Liver (tissue), 8 donors: ENCODE measurements at regions not wholly inside any gene's neighbourhood (a gene's known extent, or its start where the extent isn't known, plus 50 kb on each side); places are given as distances from the start of the nearest gene placed in this dataset.

Experiments
- DNase-seq: peaks from one replicate; pipeline ENCODE4 v3.0.0-alpha.2; 2017; ENCODE audit warnings: low spot score
- H3K27ac ChIP-seq, 2 donors: one replicate each; pipeline ENCODE4 v1.7.0; 2013; ENCODE audit warnings: inconsistent platforms in 2 of 2, low read length in 2 of 2, control low read depth in 1 of 2, low read depth in 1 of 2, mild to moderate bottlenecking in 1 of 2
- H3K27me3 ChIP-seq, 4 donors: one replicate each; pipeline versions ENCODE4 v1.6.1 to v1.7.0; 2013; ENCODE audit warnings: low read length in 3 of 4, inconsistent platforms in 1 of 4, mild to moderate bottlenecking in 1 of 4, moderate library complexity in 1 of 4; ENCODE audit not compliant: control insufficient read depth in 4 of 4, insufficient read depth in 4 of 4
- H3K36me3 ChIP-seq, 4 donors: one replicate each; pipeline versions ENCODE4 v1.6.1 to v1.7.0; 2013; ENCODE audit warnings: low read length in 3 of 4, mild to moderate bottlenecking in 3 of 4, low read depth in 1 of 4, moderate library complexity in 1 of 4; ENCODE audit not compliant: control insufficient read depth in 4 of 4, insufficient read depth in 3 of 4
- H3K4me1 ChIP-seq, 4 donors: one replicate each; pipeline versions ENCODE4 v1.6.1 to v1.7.0; 2013; ENCODE audit warnings: low read length in 3 of 4, mild to moderate bottlenecking in 3 of 4, moderate library complexity in 1 of 4; ENCODE audit not compliant: control insufficient read depth in 4 of 4, insufficient read depth in 4 of 4
- H3K4me3 ChIP-seq, 3 donors: one replicate each; pipeline versions ENCODE4 v1.6.1 to v1.7.0; 2013; ENCODE audit warnings: low read length in 3 of 3, control low read depth in 1 of 3, low read depth in 1 of 3, mild to moderate bottlenecking in 1 of 3
- H3K9ac ChIP-seq, 2 donors: one replicate each; pipeline ENCODE4 v1.7.0; 2013; ENCODE audit warnings: low read length in 2 of 2, mild to moderate bottlenecking in 2 of 2, moderate library complexity in 2 of 2, control low read depth in 1 of 2, low read depth in 1 of 2
- H3K9me3 ChIP-seq, 4 donors: one replicate each; pipeline versions ENCODE4 v1.6.1 to v1.7.0; 2013; ENCODE audit warnings: low read length in 3 of 4; ENCODE audit not compliant: control insufficient read depth in 4 of 4
- CTCF ChIP-seq: fragments of 150-350 bp; IDR thresholded peaks from 2 replicates; pipeline ENCODE4 v1.5.1; 2017; ENCODE audit warnings: improper control_type of control experiment, low read depth, low read length; ENCODE audit not compliant: missing input control
- EGR1 ChIP-seq, 2 donors: IDR thresholded peaks; 2 replicates each; pipeline ENCODE4 v1.6.1; 2016 to 2018; ENCODE audit warnings: antibody characterized with exemption in 2 of 2, low read depth in 2 of 2
- FOXA1 ChIP-seq: IDR thresholded peaks from 2 replicates; pipeline ENCODE4 v1.6.1; 2016; ENCODE audit warnings: antibody characterized with exemption
- FOXA2 ChIP-seq: IDR thresholded peaks from 2 replicates; pipeline ENCODE4 v1.6.1; 2016; ENCODE audit warnings: antibody characterized with exemption
- GABPA ChIP-seq, 2 donors: IDR thresholded peaks in 1 of 2; conservative IDR thresholded peaks in 1 of 2; 2 replicates each; pipeline ENCODE4 v1.6.1; 2016; ENCODE audit warnings: antibody characterized with exemption in 2 of 2, mild to moderate bottlenecking in 1 of 2, moderate library complexity in 1 of 2
- HNF4A ChIP-seq, 2 donors: conservative IDR thresholded peaks; 2 replicates each; pipeline ENCODE4 v1.6.1; 2016; ENCODE audit warnings: antibody characterized with exemption in 2 of 2, mild to moderate bottlenecking in 2 of 2
- HNF4G ChIP-seq: IDR thresholded peaks from 2 replicates; pipeline ENCODE4 v1.6.1; 2016; ENCODE audit warnings: antibody characterized with exemption
- JUND ChIP-seq, 2 donors: IDR thresholded peaks; 2 replicates each; pipeline ENCODE4 v1.6.1; 2016; ENCODE audit warnings: antibody characterized with exemption in 2 of 2
- NR2F2 ChIP-seq: IDR thresholded peaks from 2 replicates; pipeline ENCODE4 v1.6.1; 2016; ENCODE audit warnings: antibody characterized with exemption
- RAD21 ChIP-seq, 2 donors: IDR thresholded peaks; 2 replicates each; pipeline ENCODE4 v1.6.1; 2016; ENCODE audit warnings: antibody characterized with exemption in 2 of 2, mild to moderate bottlenecking in 2 of 2
- RXRA ChIP-seq, 2 donors: IDR thresholded peaks; 2 replicates each; pipeline ENCODE4 v1.6.1; 2017 to 2018; ENCODE audit warnings: antibody characterized with exemption in 2 of 2, mild to moderate bottlenecking in 1 of 2
- SP1 ChIP-seq: IDR thresholded peaks from 2 replicates; pipeline ENCODE4 v1.6.1; 2018; ENCODE audit warnings: antibody characterized with exemption, mild to moderate bottlenecking
- TAF1 ChIP-seq: conservative IDR thresholded peaks from 2 replicates; pipeline ENCODE4 v1.6.1; 2016; ENCODE audit warnings: antibody characterized with exemption, mild to moderate bottlenecking
- YY1 ChIP-seq: IDR thresholded peaks from 2 replicates; pipeline ENCODE4 v1.6.1; 2016; ENCODE audit warnings: antibody characterized with exemption, mild to moderate bottlenecking
- ZBTB33 ChIP-seq: IDR thresholded peaks from 2 replicates; pipeline ENCODE4 v1.6.1; 2016; ENCODE audit warnings: antibody characterized with exemption
- WGBS: extraction: QIAGEN DNeasy Blood & Tissue Kit; methylation state at CpG from one replicate; pipeline ENCODE4 v1.1.7; 2013; 5-methylcytosine and 5-hydroxymethylcytosine counted together
- TF ChIP-seq, protein P1 (sequence below): IDR thresholded peaks from 2 replicates; pipeline ENCODE4 v1.6.1; 2016; ENCODE audit warnings: antibody characterized with exemption
- TF ChIP-seq, protein P2 (sequence below): IDR thresholded peaks from 2 replicates; pipeline ENCODE4 v1.6.1; 2016; ENCODE audit warnings: antibody characterized with exemption
- TF ChIP-seq, protein P3 (sequence below): IDR thresholded peaks from 2 replicates; pipeline ENCODE4 v1.6.1; 2016; ENCODE audit warnings: antibody characterized with exemption, mild to moderate bottlenecking
- donor health status: healthy.
- donor health status: healthy.
- donor health status: healthy.
- donor health status: healthy.
- donor health status: healthy.

GRCh38 chr10:124307591-124307990 lies 111.1 kb downstream of the OAT start:
- Histone ChIP-seq H3K27me3 (no peaks in the 10 kb centered on the region), H3K9me3 (no peaks in the 10 kb centered on the region), H3K9ac (no peak overlapping the region), H3K4me3 (no peak overlapping the region), H3K4me1 (no peaks in the 10 kb centered on the region), H3K27ac (no peak overlapping the region), H3K36me3 (no peaks in the 10 kb centered on the region)
- 87% methylated on average over 17 of the region's 17 CpGs for WGBS
- TF ChIP-seq RXRA (IDR thresholded peaks at IDR 0.05), result no peak
- no peak for TF ChIP-seq RAD21 (IDR thresholded peaks at IDR 0.05)
- TF ChIP-seq FOXA1, result no peak
- TF ChIP-seq, protein P1, sequence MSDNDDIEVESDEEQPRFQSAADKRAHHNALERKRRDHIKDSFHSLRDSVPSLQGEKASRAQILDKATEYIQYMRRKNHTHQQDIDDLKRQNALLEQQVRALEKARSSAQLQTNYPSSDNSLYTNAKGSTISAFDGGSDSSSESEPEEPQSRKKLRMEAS, result no peak
- no peak for TF ChIP-seq EGR1 (IDR thresholded peaks at IDR 0.05; ENCODE audit: low read depth in 2 of 2)
- TF ChIP-seq YY1, result no peak
- TF ChIP-seq NR2F2, result no peak
- no peak for TF ChIP-seq TAF1
- TF ChIP-seq CTCF, result no peak
- no peak for TF ChIP-seq HNF4A (conservative IDR thresholded peaks at IDR 0.05)
- TF ChIP-seq FOXA2, result no peak
- TF ChIP-seq, protein P2, sequence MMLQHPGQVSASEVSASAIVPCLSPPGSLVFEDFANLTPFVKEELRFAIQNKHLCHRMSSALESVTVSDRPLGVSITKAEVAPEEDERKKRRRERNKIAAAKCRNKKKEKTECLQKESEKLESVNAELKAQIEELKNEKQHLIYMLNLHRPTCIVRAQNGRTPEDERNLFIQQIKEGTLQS, result no peak
- TF ChIP-seq GABPA (IDR thresholded peaks at IDR 0.05 in 1 of 2, conservative IDR thresholded peaks at IDR 0.05 in 1 of 2), result no peak
- TF ChIP-seq SP1, result no peak
- no peak for TF ChIP-seq HNF4G
- TF ChIP-seq ZBTB33, result no peak
- TF ChIP-seq JUND (IDR thresholded peaks at IDR 0.05), result no peak
- TF ChIP-seq, protein P3, sequence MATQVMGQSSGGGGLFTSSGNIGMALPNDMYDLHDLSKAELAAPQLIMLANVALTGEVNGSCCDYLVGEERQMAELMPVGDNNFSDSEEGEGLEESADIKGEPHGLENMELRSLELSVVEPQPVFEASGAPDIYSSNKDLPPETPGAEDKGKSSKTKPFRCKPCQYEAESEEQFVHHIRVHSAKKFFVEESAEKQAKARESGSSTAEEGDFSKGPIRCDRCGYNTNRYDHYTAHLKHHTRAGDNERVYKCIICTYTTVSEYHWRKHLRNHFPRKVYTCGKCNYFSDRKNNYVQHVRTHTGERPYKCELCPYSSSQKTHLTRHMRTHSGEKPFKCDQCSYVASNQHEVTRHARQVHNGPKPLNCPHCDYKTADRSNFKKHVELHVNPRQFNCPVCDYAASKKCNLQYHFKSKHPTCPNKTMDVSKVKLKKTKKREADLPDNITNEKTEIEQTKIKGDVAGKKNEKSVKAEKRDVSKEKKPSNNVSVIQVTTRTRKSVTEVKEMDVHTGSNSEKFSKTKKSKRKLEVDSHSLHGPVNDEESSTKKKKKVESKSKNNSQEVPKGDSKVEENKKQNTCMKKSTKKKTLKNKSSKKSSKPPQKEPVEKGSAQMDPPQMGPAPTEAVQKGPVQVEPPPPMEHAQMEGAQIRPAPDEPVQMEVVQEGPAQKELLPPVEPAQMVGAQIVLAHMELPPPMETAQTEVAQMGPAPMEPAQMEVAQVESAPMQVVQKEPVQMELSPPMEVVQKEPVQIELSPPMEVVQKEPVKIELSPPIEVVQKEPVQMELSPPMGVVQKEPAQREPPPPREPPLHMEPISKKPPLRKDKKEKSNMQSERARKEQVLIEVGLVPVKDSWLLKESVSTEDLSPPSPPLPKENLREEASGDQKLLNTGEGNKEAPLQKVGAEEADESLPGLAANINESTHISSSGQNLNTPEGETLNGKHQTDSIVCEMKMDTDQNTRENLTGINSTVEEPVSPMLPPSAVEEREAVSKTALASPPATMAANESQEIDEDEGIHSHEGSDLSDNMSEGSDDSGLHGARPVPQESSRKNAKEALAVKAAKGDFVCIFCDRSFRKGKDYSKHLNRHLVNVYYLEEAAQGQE, result no peak
- DNase-seq, result no peak
